ENCODE measurements at regions not wholly inside any gene's neighbourhood (a gene's known extent, or its start where the extent isn't known, plus 50 kb on each side); places are given as distances from the start of the nearest gene placed in this dataset.

GRCh38 chr15:70353606-70354345 lies 256.1 kb upstream of the TLE3 start:
- no peaks in the 10 kb centered on the region for H3K36me3 ChIP-seq
- no peak overlapping the region for H3K27ac ChIP-seq
- TF ChIP-seq CTCF (IDR thresholded peaks at IDR 0.05) (no peak), POLR2A (IDR thresholded peaks at IDR 0.05) (no peak)
- WGBS, 4 donors, result 94 to 99% (median 95%) methylated on average over 9 to 12 of the region's 12 CpGs
- H3K4me3 ChIP-seq, result no peak overlapping the region
- peaks cover 0 to 3% (median 0%) of the 10 kb centered on the region in 9 donors for H3K27me3 ChIP-seq
- DNase-seq (no peak), ATAC-seq (no peak)
- no peaks in the 10 kb centered on the region for H3K9me3 ChIP-seq
- intact Hi-C loops (cut with DNase I), result loop anchor here in 4 of 10 donors (10.0 kb wide), 2 partner anchors 259 to 619 kb away; partner anchors contain the start of gene TLE3 (in 1 of the 4)
- H3K4me1 ChIP-seq, result peaks cover 0 to 8% (median 0%) of the 10 kb centered on the region in 12 donors

- TF ChIP-seq POLR2A (IDR thresholded peaks at IDR 0.05), result no peak
- no peak for TF ChIP-seq CTCF (IDR thresholded peaks at IDR 0.05)
- peaks cover 0 to 6% (median 0%) of the 10 kb centered on the region in 9 donors for H3K27me3 ChIP-seq
- no peak for ATAC-seq
- H3K27ac ChIP-seq, result no peak overlapping the region
- H3K4me3 ChIP-seq, result no peak overlapping the region
- peaks cover 0 to 17% (median 0%) of the 10 kb centered on the region in 12 donors for H3K4me1 ChIP-seq
- no peaks in the 10 kb centered on the region for H3K9me3 ChIP-seq
- no peak for DNase-seq
- H3K36me3 ChIP-seq, result no peaks in the 10 kb centered on the region
- 94 to 96% (median 95%) methylated on average over 3 of the region's 3 CpGs for WGBS, 4 donors
- intact Hi-C loops (cut with DNase I), result loop anchor here in 4 of 10 donors (10.0 kb wide), 2 partner anchors 257 to 617 kb away; partner anchors contain the start of gene TLE3 (in 1 of the 4)
Observed at GRCh38 chr15:70351941-70352774, 254.4 kb upstream of the TLE3 start.

GRCh38 chr15:70351391-70351790 lies 253.7 kb upstream of the TLE3 start:
- no peak for TF ChIP-seq CTCF (IDR thresholded peaks at IDR 0.05)
- TF ChIP-seq POLR2A (IDR thresholded peaks at IDR 0.05), result no peak
- DNase-seq, result no peak
- no peaks in the 10 kb centered on the region for H3K36me3 ChIP-seq
- 95 to 97% (median 96%) methylated on average over 5 of the region's 5 CpGs for WGBS, 4 donors
- H3K4me1 ChIP-seq, result peaks cover 0 to 17% (median 0%) of the 10 kb centered on the region in 12 donors
- intact Hi-C loops (cut with DNase I), result loop anchor here in 4 of 10 donors (10.0 kb wide), 2 partner anchors 257 to 617 kb away; partner anchors contain the start of gene TLE3 (in 1 of the 4)
- H3K27me3 ChIP-seq, result peaks cover 0 to 6% (median 0%) of the 10 kb centered on the region in 9 donors
- H3K27ac ChIP-seq, result no peak overlapping the region
- H3K4me3 ChIP-seq, result no peak overlapping the region
- ATAC-seq, result no peak
- no peaks in the 10 kb centered on the region for H3K9me3 ChIP-seq

All from heart left ventricle (tissue), 16 donors.